GM13976 (cell line): ENCODE measurements at regions not wholly inside any gene's neighbourhood (a gene's known extent, or its start where the extent isn't known, plus 50 kb on each side); places are given as distances from the start of the nearest gene placed in this dataset.

Experiments used
- DNase-seq: peaks from one replicate; pipeline ENCODE4 v3.0.0; 2012; ENCODE audit warnings: low spot score
- CTCF ChIP-seq: IDR thresholded peaks from 2 replicates; pipeline ENCODE4 v1.5.1; 2012; ENCODE audit warnings: borderline replicate concordance, mild to moderate bottlenecking; ENCODE audit not compliant: insufficient read depth; ENCODE audit errors: extremely low read depth, missing control alignments, control extremely low read depth
- in situ Hi-C: fragments of 300-500 bp; cut with MboI; formaldehyde crosslinking; loops from one replicate; pipeline ENCODE4 v1.12.0; 2022; ENCODE audit warnings: low sequenced_read_pairs, mixed read lengths, inconsistent platforms; ENCODE audit not compliant: unreplicated experiment

GRCh38 chr11:10935015-10935559, 77.2 kb upstream of the ZBED5 start:
- no peak for TF ChIP-seq CTCF
- in situ Hi-C loops: loop anchor here (25.0 kb wide), 1 partner anchor 852 kb away; no protein-coding TSS in a partner anchor
- no peak for DNase-seq

- in situ Hi-C loops: loop anchor here (5.0 to 25.0 kb wide), 2 partner anchors 88 to 853 kb away; no protein-coding TSS in a partner anchor
- no peak for TF ChIP-seq CTCF
- no peak for DNase-seq
These were observed 76.5 kb upstream of the ZBED5 start for GRCh38 chr11:10934293-10934860.

- peak; percentile 75 for DNase-seq
- in situ Hi-C loops: loop anchor here (5.0 to 25.0 kb wide), 2 partner anchors 89 to 854 kb away; no protein-coding TSS in a partner anchor
- TF ChIP-seq CTCF: peak; percentile 79
These were observed 75.8 kb upstream of the ZBED5 start for GRCh38 chr11:10933455-10934292.

GRCh38 chr11:10932976-10933375, 75.1 kb upstream of the ZBED5 start:
- no peak for TF ChIP-seq CTCF
- in situ Hi-C loops: loop anchor here (5.0 to 25.0 kb wide), 2 partner anchors 89 to 854 kb away; no protein-coding TSS in a partner anchor

GRCh38 chr11:10931761-10932670, 74.2 kb upstream of the ZBED5 start:
- TF ChIP-seq CTCF: no peak
- in situ Hi-C loops: loop anchor here (5.0 to 25.0 kb wide), 2 partner anchors 90 to 855 kb away; no protein-coding TSS in a partner anchor
- peak; percentile 36 for DNase-seq

More at GRCh38 chr11:10932976-10933375, 75.1 kb upstream of the ZBED5 start:
- no peak for DNase-seq
